Fibroblast of lung (primary cell): ENCODE measurements at regions not wholly inside any gene's neighbourhood (a gene's known extent, or its start where the extent isn't known, plus 50 kb on each side); places are given as distances from the start of the nearest gene placed in this dataset.

ENCODE experiments used
- EZH2 ChIP-seq: IDR thresholded peaks from 2 replicates; pipeline ENCODE4 v1.5.1; 2012; ENCODE audit warnings: low read length, control low read depth, mild to moderate bottlenecking; ENCODE audit errors: missing control alignments
- TF ChIP-seq, protein P1 (sequence below), 2 donors: IDR thresholded peaks in 1 of 2; conservative IDR thresholded peaks in 1 of 2; 1 replicate in 1 of 2; 2 replicates in 1 of 2; pipeline ENCODE4 v1.5.1; 2011 to 2012; ENCODE audit warnings: low read length in 2 of 2, control low read depth in 1 of 2, inconsistent platforms in 1 of 2, low read depth in 1 of 2, mild to moderate bottlenecking in 1 of 2

DNA sequence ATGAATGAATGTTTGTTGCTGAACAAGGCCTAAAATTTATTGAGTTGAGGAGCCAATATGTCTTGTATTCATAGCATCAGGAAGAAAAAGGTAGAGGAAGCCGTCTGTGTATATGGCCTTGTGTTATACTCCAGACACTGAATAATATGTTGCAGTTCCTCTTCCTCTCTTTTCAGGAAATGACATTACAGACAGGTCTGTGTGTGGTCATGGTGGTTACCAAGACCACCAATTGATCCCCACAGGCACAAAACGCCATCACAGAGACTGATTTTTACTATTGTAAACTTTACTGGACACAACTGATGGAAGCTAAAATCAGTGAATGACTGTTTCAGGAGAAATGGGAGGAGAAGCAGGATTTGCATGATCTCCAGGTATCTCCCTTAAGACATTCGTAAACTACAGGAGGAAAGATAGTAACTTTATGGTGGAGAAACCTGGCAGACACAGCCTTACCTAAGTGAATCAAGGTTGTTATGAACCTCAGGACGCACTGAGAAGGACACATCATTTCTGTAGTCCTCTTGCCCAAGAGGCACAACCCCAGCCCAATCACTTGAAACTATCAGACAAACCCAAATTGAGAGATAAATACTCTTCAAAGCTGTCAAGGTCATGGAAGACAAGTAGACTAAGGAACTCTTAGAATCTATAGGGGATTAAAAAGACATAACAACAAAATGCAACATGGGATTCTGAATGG is 334.1 kb upstream of the RGS6 start:
- TF ChIP-seq, protein P1, sequence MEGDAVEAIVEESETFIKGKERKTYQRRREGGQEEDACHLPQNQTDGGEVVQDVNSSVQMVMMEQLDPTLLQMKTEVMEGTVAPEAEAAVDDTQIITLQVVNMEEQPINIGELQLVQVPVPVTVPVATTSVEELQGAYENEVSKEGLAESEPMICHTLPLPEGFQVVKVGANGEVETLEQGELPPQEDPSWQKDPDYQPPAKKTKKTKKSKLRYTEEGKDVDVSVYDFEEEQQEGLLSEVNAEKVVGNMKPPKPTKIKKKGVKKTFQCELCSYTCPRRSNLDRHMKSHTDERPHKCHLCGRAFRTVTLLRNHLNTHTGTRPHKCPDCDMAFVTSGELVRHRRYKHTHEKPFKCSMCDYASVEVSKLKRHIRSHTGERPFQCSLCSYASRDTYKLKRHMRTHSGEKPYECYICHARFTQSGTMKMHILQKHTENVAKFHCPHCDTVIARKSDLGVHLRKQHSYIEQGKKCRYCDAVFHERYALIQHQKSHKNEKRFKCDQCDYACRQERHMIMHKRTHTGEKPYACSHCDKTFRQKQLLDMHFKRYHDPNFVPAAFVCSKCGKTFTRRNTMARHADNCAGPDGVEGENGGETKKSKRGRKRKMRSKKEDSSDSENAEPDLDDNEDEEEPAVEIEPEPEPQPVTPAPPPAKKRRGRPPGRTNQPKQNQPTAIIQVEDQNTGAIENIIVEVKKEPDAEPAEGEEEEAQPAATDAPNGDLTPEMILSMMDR (conservative IDR thresholded peaks at IDR 0.05 in 1 of 2, IDR thresholded peaks at IDR 0.05 in 1 of 2; ENCODE audit: low read depth in 1 of 2, low read length in 2 of 2) = no peak
- no peak for TF ChIP-seq EZH2
